ENCODE measurements at regions not wholly inside any gene's neighbourhood (a gene's known extent, or its start where the extent isn't known, plus 50 kb on each side); places are given as distances from the start of the nearest gene placed in this dataset.

DNA sequence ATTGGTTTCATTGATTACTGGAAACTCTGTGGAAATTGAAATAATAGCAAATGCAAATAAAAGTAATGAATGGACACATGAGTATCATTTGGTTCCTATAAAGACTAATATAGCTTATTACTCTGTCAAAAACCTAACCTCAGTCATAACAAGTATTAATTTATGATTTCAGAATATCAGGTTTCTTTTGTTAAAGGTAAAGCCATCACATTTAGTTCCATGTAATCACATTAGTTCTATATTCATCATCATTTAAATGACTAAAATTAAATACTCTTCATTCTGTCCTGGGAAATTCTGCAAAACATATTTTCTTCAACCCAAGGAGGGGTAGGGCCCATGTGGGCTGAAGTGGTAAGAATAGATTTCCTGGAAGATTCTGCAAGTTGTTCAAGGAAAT is 68.2 kb upstream of the ANO3 start:
- no peaks in the 10 kb centered on the region for H3K4me1 ChIP-seq (ENCODE audit: insufficient read depth, low read length)
- TF ChIP-seq, protein P1, sequence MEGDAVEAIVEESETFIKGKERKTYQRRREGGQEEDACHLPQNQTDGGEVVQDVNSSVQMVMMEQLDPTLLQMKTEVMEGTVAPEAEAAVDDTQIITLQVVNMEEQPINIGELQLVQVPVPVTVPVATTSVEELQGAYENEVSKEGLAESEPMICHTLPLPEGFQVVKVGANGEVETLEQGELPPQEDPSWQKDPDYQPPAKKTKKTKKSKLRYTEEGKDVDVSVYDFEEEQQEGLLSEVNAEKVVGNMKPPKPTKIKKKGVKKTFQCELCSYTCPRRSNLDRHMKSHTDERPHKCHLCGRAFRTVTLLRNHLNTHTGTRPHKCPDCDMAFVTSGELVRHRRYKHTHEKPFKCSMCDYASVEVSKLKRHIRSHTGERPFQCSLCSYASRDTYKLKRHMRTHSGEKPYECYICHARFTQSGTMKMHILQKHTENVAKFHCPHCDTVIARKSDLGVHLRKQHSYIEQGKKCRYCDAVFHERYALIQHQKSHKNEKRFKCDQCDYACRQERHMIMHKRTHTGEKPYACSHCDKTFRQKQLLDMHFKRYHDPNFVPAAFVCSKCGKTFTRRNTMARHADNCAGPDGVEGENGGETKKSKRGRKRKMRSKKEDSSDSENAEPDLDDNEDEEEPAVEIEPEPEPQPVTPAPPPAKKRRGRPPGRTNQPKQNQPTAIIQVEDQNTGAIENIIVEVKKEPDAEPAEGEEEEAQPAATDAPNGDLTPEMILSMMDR (IDR thresholded peaks at IDR 0.05; ENCODE audit: borderline replicate concordance, extremely low read depth, low read length, poor library complexity, severe bottlenecking) = no peak
- no peak for TF ChIP-seq EZH2 (IDR thresholded peaks at IDR 0.05; ENCODE audit: borderline replicate concordance, low read depth, low read length, severe bottlenecking)
- H4K20me1 ChIP-seq (ENCODE audit: insufficient read depth, low read length) = no peaks in the 10 kb centered on the region
- ATAC-seq (ENCODE audit: insufficient read depth, low read depth) (no peak), DNase-seq (no peak)
- H3K79me2 ChIP-seq (ENCODE audit: insufficient read depth, low read length) = no peaks in the 10 kb centered on the region
- H3K9ac ChIP-seq (ENCODE audit: low read depth, low read length) = no peak overlapping the region
- no peak overlapping the region for H3K4me3 ChIP-seq (ENCODE audit: low read depth in 1 of 2, low read length in 2 of 2)
- no peaks in the 10 kb centered on the region for H3K9me3 ChIP-seq (ENCODE audit: insufficient read depth, low read length, severe bottlenecking)
- H3K27ac ChIP-seq (ENCODE audit: low read length) = no peak overlapping the region
- no peak overlapping the region for H2AFZ ChIP-seq (ENCODE audit: low read depth, low read length)
- no peaks in the 10 kb centered on the region for H3K36me3 ChIP-seq (ENCODE audit: insufficient read depth, low read length)
- no peaks in the 10 kb centered on the region for H3K27me3 ChIP-seq (ENCODE audit: insufficient read depth, low read length, poor library complexity)
- H3K4me2 ChIP-seq (ENCODE audit: insufficient read depth, low read length) = no peak overlapping the region

DNA sequence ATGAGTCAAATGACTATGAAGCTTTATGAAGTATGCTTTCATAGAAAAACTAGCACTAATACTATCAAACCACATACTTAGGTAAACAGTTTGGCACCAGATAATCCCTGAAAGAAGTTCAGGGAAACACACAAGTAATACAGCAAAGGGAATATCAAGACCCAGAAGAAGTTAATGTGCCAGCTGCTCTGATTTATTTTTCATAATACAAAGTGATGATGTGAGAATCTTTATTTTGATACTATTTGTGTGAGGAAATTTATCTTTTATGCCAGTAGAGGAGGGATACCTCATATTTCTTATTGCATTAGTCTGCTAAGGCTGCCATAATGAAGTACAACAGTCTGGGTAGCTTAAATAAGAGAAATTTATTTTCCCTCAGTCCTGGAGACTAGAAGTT is 67.7 kb upstream of the ANO3 start:
- no peak overlapping the region for H3K9ac ChIP-seq (ENCODE audit: low read depth, low read length)
- no peaks in the 10 kb centered on the region for H4K20me1 ChIP-seq (ENCODE audit: insufficient read depth, low read length)
- no peaks in the 10 kb centered on the region for H3K27me3 ChIP-seq (ENCODE audit: insufficient read depth, low read length, poor library complexity)
- no peak overlapping the region for H3K27ac ChIP-seq (ENCODE audit: low read length)
- H2AFZ ChIP-seq (ENCODE audit: low read depth, low read length) = no peak overlapping the region
- ATAC-seq (ENCODE audit: insufficient read depth, low read depth) (no peak), DNase-seq (no peak)
- H3K4me3 ChIP-seq (ENCODE audit: low read depth in 1 of 2, low read length in 2 of 2) = no peak overlapping the region
- H3K36me3 ChIP-seq (ENCODE audit: insufficient read depth, low read length) = no peaks in the 10 kb centered on the region
- H3K4me2 ChIP-seq (ENCODE audit: insufficient read depth, low read length) = no peak overlapping the region
- no peaks in the 10 kb centered on the region for H3K4me1 ChIP-seq (ENCODE audit: insufficient read depth, low read length)
- H3K79me2 ChIP-seq (ENCODE audit: insufficient read depth, low read length) = no peaks in the 10 kb centered on the region
- no peaks in the 10 kb centered on the region for H3K9me3 ChIP-seq (ENCODE audit: insufficient read depth, low read length, severe bottlenecking)
- TF ChIP-seq, protein P1 (IDR thresholded peaks at IDR 0.05; ENCODE audit: borderline replicate concordance, extremely low read depth, low read length, poor library complexity, severe bottlenecking) = no peak
- no peak for TF ChIP-seq EZH2 (IDR thresholded peaks at IDR 0.05; ENCODE audit: borderline replicate concordance, low read depth, low read length, severe bottlenecking)

DNA sequence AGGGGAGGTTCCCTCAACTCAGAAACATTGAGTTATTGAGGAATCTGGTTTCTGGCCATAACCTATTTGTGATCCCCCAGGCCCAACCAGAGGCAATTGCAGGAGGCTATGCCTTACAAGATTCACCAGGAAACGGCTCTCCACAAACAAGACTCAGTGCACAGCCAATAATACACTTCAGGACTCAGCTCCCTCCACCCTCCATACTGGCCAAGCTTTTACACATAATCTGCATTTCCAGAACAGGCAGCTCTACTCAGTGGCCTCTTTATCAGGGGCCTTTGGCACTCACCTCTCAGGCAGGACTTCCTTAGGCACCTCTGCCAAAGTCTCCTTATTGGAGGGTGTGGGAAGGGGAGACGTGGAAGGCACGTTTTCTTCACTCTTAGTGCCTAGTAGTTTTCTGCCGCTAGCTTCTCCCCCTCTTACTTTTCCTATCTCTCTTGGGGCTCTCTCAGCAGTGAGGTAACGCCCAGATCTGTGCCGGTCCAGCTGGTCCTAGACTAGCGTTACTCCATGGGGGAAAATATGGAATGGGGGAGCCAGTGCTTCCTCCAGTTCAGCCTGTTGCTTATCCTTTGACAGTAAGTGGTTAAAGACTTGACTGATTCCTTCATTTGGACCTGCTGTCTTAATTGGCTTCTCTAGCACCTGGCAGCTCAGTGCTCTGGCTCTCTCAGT is 62.8 kb upstream of the ANO3 start:
- H4K20me1 ChIP-seq (ENCODE audit: insufficient read depth, low read length) = no peaks in the 10 kb centered on the region
- H2AFZ ChIP-seq (ENCODE audit: low read depth, low read length) = no peak overlapping the region
- no peaks in the 10 kb centered on the region for H3K9me3 ChIP-seq (ENCODE audit: insufficient read depth, low read length, severe bottlenecking)
- no peak for DNase-seq
- H3K9ac ChIP-seq (ENCODE audit: low read depth, low read length) = no peak overlapping the region
- TF ChIP-seq, protein P1 (IDR thresholded peaks at IDR 0.05; ENCODE audit: borderline replicate concordance, extremely low read depth, low read length, poor library complexity, severe bottlenecking) = no peak
- no peak for TF ChIP-seq EZH2 (IDR thresholded peaks at IDR 0.05; ENCODE audit: borderline replicate concordance, low read depth, low read length, severe bottlenecking)
- ATAC-seq (ENCODE audit: insufficient read depth, low read depth) = no peak
- H3K4me3 ChIP-seq (ENCODE audit: low read depth in 1 of 2, low read length in 2 of 2) = no peak overlapping the region
- no peaks in the 10 kb centered on the region for H3K4me1 ChIP-seq (ENCODE audit: insufficient read depth, low read length)
- H3K27ac ChIP-seq (ENCODE audit: low read length) = no peak overlapping the region
- no peaks in the 10 kb centered on the region for H3K36me3 ChIP-seq (ENCODE audit: insufficient read depth, low read length)
- H3K4me2 ChIP-seq (ENCODE audit: insufficient read depth, low read length) = no peak overlapping the region
- H3K27me3 ChIP-seq (ENCODE audit: insufficient read depth, low read length, poor library complexity) = no peaks in the 10 kb centered on the region
- H3K79me2 ChIP-seq (ENCODE audit: insufficient read depth, low read length) = no peaks in the 10 kb centered on the region

Data from DND-41 (cell line).